Neural progenitor cell (in vitro differentiated cells): ENCODE measurements at regions not wholly inside any gene's neighbourhood (a gene's known extent, or its start where the extent isn't known, plus 50 kb on each side); places are given as distances from the start of the nearest gene placed in this dataset.

Experiments
- EZH2 ChIP-seq: fragments of 200-600 bp; sonication (generic); IDR thresholded peaks from 2 replicates; pipeline ENCODE4 v1.6.1; 2017; ENCODE audit warnings: antibody characterized with exemption, mild to moderate bottlenecking, moderate library complexity
- EZH2phosphoT487 ChIP-seq: fragments of 200-600 bp; sonication (generic); IDR thresholded peaks from 2 replicates; pipeline ENCODE4 v1.6.1; 2017; ENCODE audit warnings: antibody characterized with exemption
- TF ChIP-seq, protein P1 (sequence below): fragments of 200-600 bp; sonication (generic); IDR thresholded peaks from 2 replicates; pipeline ENCODE4 v1.5.1; 2017; ENCODE audit warnings: antibody characterized with exemption, mild to moderate bottlenecking

DNA sequence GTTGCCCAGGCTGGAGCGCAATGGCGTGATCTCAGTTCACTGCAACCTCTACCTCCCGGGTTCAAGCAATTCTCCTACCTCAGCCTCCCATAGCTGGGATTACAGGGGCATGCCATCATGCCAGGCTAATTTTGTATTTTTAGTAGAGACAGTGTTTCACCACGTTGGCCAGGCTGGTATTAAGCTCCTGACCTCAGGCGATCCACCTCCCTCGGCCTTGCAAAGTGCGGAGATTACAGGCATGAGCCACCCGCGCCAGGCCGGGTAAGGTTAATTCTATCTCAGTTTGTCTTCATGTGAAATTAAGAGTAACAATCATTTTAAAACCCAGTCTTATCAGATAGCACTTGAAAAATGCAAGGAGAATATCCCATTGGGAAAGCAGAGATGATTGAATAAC lies 1681.7 kb upstream of the DDX18 start:
- TF ChIP-seq, protein P1, sequence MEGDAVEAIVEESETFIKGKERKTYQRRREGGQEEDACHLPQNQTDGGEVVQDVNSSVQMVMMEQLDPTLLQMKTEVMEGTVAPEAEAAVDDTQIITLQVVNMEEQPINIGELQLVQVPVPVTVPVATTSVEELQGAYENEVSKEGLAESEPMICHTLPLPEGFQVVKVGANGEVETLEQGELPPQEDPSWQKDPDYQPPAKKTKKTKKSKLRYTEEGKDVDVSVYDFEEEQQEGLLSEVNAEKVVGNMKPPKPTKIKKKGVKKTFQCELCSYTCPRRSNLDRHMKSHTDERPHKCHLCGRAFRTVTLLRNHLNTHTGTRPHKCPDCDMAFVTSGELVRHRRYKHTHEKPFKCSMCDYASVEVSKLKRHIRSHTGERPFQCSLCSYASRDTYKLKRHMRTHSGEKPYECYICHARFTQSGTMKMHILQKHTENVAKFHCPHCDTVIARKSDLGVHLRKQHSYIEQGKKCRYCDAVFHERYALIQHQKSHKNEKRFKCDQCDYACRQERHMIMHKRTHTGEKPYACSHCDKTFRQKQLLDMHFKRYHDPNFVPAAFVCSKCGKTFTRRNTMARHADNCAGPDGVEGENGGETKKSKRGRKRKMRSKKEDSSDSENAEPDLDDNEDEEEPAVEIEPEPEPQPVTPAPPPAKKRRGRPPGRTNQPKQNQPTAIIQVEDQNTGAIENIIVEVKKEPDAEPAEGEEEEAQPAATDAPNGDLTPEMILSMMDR, result no peak
- TF ChIP-seq EZH2, result no peak
- no peak for TF ChIP-seq EZH2phosphoT487
